Activated naive CD8-positive, alpha-beta T cell treated with anti-CD3 and anti-CD28 coated beads, Interleukin-2, amount 50 U/mL, for 24 hours (primary cell): ENCODE measurements at regions not wholly inside any gene's neighbourhood (a gene's known extent, or its start where the extent isn't known, plus 50 kb on each side); places are given as distances from the start of the nearest gene placed in this dataset.

Experiments
- ATAC-seq: fragments of 150-1000 bp; cut with Tn5 transposase; one replicate; pipeline ENCODE4 v1.10.0; 2021
- DNase-seq: peaks from one replicate; pipeline ENCODE4 v3.0.0; 2021
- H3K27ac Mint-ChIP-seq: one replicate; pipeline ENCODE4 v1.8.0; 2021; ENCODE audit warnings: mild to moderate bottlenecking, mixed read lengths
- H3K27me3 Mint-ChIP-seq: one replicate; pipeline ENCODE4 v1.8.0; 2021; ENCODE audit warnings: mixed read lengths
- H3K36me3 Mint-ChIP-seq: one replicate; pipeline ENCODE4 v1.8.0; 2021; ENCODE audit warnings: low read depth, mixed read lengths
- H3K4me1 Mint-ChIP-seq: one replicate; pipeline ENCODE4 v1.8.0; 2021; ENCODE audit warnings: mixed read lengths
- H3K4me3 Mint-ChIP-seq: one replicate; pipeline ENCODE4 v1.8.0; 2021; ENCODE audit warnings: mild to moderate bottlenecking, moderate library complexity, mixed read lengths
- H3K9me3 Mint-ChIP-seq: one replicate; pipeline ENCODE4 v1.8.0; 2021; ENCODE audit warnings: mixed read lengths

DNA sequence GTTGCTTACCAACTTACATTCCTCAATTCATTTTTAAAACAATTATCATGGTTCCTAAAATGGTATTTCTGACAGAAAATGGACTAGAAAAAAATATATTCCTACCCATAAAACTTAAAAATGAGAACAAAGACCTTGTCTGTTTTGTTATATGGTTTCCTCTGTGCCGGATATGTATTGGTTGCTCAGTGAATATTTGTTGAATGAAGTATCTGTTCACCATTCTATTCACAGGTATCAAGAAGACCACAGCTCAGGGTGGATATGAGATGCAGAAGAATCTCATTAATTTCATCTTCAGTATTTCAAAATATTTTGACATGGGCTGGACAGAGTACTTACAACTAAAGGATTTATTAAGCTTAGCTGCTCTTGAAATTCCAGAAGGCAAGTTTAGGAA lies 58.1 kb downstream of the TUSC7 start:
- ATAC-seq, result no peak

DNA sequence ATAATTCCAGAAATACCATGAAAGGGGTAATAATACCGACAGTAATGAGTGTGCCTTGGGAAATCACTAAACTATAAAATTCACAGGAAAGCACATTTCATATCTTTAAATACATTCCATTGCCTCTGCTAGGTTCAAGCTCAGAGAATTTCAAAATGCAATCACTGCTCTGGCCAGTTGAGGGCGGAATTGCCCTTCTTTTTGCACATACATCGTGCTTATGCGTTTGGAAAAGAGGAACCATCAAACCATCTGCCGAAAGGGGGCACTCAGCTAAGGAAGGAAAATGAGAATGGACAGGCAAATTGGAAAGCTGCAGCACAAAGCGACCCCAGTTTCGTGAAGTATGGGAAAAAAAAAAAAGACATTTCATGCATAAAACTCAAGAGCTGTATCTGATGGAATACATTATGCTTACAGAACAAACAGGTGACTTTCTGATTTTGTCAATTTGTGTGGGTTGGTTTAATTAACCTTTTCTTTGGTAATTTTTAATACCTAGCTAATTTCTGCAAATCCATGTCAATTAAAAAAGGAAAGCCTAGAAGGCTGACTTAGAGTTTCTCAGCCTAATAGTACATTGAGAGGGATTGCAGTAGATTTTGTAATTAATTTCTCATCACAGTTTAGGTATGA lies 61.4 kb downstream of the TUSC7 start:
- DNase-seq (peak; percentile 51), ATAC-seq (no peak)
- H3K27ac Mint-ChIP-seq, result no peak overlapping the region
- H3K36me3 Mint-ChIP-seq, result no peaks in the 10 kb centered on the region
- H3K9me3 Mint-ChIP-seq, result no peaks in the 10 kb centered on the region
- H3K27me3 Mint-ChIP-seq, result no peaks in the 10 kb centered on the region
- H3K4me3 Mint-ChIP-seq, result no peak overlapping the region
- no peaks in the 10 kb centered on the region for H3K4me1 Mint-ChIP-seq

More for the DNA sequence above, 58.1 kb downstream of the TUSC7 start:
- Mint-ChIP-seq H3K9me3 (no peaks in the 10 kb centered on the region), H3K27ac (no peak overlapping the region), H3K4me3 (no peak overlapping the region), H3K4me1 (no peaks in the 10 kb centered on the region), H3K36me3 (no peaks in the 10 kb centered on the region), H3K27me3 (no peaks in the 10 kb centered on the region)
- no peak for DNase-seq

DNA sequence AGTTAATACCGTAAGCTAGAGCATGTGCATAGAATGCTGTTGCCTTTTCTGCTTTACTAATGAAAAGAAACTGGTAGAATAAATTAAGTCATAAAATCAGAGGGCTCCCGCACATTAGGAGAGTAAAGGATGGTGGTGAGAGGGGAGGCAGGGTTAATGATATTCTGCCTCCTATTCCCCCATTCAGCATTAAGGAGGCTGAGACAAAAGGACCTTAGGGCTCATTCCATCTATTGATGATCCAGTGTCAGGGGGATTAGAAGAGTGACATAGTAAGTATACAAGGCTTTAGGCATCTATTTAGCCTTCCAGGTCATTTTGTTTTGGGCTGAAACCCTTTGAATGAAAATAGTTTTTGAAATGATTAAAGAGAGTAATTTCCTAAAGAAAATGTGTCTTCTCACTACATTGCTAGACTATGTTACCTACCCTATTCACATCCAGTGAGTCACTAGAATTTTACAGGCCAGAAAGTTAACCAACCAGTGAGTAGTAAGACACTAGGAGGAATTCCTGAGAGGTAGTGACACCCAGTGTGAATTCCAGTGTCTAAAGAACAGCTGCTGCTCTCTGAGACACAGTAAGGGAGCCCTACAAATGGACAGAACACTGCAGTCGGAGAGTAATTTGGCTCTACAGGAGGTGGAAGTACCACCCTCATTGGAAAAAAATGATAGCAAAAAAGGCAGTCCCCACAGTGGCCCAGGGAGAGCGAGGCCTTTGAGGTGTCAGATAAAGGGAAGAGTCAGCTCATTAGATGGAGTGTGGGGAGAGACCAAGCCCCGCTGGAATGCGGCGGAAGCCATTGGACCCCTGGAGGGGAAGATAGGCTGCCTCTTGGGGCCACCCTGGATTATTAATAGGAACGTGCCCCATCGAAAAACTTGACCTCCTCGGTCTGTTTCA lies 67.6 kb downstream of the TUSC7 start:
- H3K27ac Mint-ChIP-seq, result no peak overlapping the region
- H3K36me3 Mint-ChIP-seq, result no peaks in the 10 kb centered on the region
- DNase-seq (no peak), ATAC-seq (no peak)
- no peaks in the 10 kb centered on the region for H3K27me3 Mint-ChIP-seq
- H3K9me3 Mint-ChIP-seq, result no peaks in the 10 kb centered on the region
- no peak overlapping the region for H3K4me3 Mint-ChIP-seq
- H3K4me1 Mint-ChIP-seq, result no peaks in the 10 kb centered on the region

DNA sequence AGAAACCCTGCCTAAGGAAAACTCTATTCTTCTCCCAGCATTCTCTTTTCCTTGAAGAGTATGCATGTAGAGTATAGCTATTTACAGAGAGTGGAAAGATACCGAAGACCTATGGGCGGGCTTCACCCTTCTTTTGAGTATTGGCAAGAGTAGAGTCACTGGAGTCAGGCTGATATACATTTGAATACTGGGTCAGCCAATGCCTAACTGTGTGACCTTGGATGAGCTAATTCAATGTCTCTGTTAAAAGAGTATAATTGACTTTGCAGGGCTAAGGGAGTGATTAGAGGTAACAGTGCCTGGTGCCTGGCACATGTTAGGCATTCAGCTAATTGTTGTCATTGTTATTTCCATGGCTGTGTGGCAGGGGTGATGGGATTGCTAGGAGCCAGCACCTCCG lies 75.6 kb downstream of the TUSC7 start:
- Mint-ChIP-seq H3K9me3 (peaks cover 8% of the 10 kb centered on the region), H3K4me1 (no peaks in the 10 kb centered on the region), H3K27me3 (no peaks in the 10 kb centered on the region), H3K4me3 (no peak overlapping the region), H3K36me3 (no peaks in the 10 kb centered on the region), H3K27ac (no peak overlapping the region)
- DNase-seq (no peak), ATAC-seq (no peak)

DNA sequence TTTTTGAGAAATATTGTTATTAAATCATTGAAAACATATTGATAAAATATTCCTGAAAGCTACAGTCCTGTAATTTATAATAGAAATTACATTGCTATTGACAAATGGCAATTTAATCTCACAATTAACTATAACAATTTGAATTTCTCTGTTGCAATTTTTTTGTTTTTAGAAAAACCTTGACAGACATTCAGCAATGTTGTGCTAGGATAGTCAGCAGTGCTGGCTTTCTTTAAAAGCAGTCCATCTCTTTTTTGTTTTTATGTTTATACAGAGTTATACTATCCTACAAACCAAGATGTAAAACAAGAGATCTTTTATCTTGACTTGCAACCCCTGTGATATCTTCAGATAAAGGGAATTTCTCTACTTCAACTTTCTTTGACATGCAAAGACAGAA lies 93.1 kb downstream of the TUSC7 start:
- Mint-ChIP-seq H3K4me1 (no peaks in the 10 kb centered on the region), H3K9me3 (peaks cover 8% of the 10 kb centered on the region), H3K4me3 (no peak overlapping the region), H3K27me3 (no peaks in the 10 kb centered on the region), H3K27ac (no peak overlapping the region), H3K36me3 (no peaks in the 10 kb centered on the region)
- no peak for DNase-seq
- ATAC-seq, result no peak

DNA sequence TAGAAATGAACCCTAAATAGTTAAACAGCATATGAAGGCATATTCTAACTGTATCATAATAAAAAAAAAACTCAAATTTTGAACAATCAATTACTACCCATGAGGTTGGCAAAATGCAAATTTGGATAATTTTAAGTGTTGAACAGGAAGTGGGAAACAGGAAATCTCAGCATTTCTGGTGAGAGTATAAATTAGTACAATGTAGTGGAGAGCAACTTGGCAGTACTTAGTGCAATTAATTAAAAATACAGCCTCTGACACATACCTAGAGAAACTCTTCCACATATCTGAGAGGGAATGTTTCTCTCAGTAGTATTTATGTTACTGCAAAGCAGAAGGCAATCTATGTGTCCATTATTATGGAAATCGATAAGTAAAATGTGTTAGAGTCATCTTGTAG lies 96.8 kb downstream of the TUSC7 start:
- no peak overlapping the region for H3K4me3 Mint-ChIP-seq
- no peaks in the 10 kb centered on the region for H3K4me1 Mint-ChIP-seq
- ATAC-seq (no peak), DNase-seq (no peak)
- no peaks in the 10 kb centered on the region for H3K27me3 Mint-ChIP-seq
- H3K9me3 Mint-ChIP-seq, result peaks cover 8% of the 10 kb centered on the region
- no peak overlapping the region for H3K27ac Mint-ChIP-seq
- H3K36me3 Mint-ChIP-seq, result no peaks in the 10 kb centered on the region

DNA sequence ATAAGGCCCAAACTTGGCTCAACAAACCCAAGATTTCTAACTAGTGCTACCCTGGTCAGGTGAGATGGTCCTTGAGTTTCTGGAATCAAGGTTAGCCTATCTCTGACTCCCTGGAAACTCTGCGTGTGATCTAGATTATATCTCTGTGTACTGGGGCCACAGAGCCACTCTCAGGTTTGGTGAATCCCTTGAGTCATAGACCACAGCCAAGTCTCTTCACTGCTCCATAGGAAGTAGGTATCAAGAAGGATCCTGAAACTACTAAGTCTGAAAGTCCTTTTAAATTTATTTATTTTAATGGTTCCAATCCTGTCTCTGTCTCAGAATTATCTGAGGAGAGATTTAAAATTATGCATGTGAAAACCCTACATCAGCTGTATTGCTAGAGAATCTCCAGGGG lies 99.1 kb downstream of the TUSC7 start:
- H3K36me3 Mint-ChIP-seq, result no peaks in the 10 kb centered on the region
- peaks cover 8% of the 10 kb centered on the region for H3K9me3 Mint-ChIP-seq
- no peak overlapping the region for H3K4me3 Mint-ChIP-seq

DNA sequence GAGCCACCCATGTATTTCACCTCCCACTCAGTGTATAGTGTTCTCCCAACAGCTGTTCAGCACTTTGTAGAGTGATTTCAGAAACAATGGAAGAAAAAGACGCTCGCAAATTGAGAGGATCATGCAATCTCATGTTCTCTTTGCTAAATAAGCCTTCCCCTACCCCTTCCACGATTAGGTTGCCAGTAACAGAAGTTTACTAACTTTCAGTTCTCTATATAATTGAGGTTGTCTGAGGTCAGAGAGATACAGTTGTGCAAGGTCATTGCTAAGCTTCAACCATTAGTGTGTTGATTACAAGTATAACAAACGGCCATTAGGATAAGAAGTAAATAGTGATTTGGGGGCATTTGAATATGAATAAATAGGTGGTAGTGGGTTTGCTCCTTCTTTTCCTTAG lies 99.6 kb downstream of the TUSC7 start:
- peaks cover 8% of the 10 kb centered on the region for H3K9me3 Mint-ChIP-seq
- no peak for DNase-seq
- no peak for ATAC-seq
- no peaks in the 10 kb centered on the region for H3K27me3 Mint-ChIP-seq
- no peaks in the 10 kb centered on the region for H3K4me1 Mint-ChIP-seq
- no peaks in the 10 kb centered on the region for H3K36me3 Mint-ChIP-seq
- no peak overlapping the region for H3K27ac Mint-ChIP-seq
- H3K4me3 Mint-ChIP-seq, result no peak overlapping the region

More for the DNA sequence above, 99.1 kb downstream of the TUSC7 start:
- no peaks in the 10 kb centered on the region for H3K27me3 Mint-ChIP-seq
- DNase-seq, result no peak
- H3K27ac Mint-ChIP-seq, result no peak overlapping the region
- H3K4me1 Mint-ChIP-seq, result no peaks in the 10 kb centered on the region
- no peak for ATAC-seq

DNA sequence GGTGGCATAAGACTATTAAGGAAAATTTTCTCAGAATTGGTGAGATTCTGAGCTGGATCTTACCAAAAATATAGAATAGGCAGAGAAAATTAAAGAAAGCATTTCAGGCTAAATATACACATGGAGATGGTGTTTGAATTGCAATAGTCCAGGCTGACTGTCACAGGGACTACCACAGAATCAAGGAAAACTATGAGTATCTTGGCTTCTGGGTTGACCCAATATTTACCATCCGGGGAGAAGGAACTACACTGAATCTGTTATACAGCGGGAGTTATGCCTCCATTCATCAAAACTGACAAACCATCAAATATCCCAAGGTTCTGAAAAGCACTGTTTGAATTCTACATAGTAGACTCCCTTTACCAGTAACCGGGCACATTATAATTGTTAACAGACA lies 102.2 kb downstream of the TUSC7 start:
- H3K27me3 Mint-ChIP-seq, result no peaks in the 10 kb centered on the region
- no peak overlapping the region for H3K4me3 Mint-ChIP-seq
- ATAC-seq (no peak), DNase-seq (no peak)
- H3K9me3 Mint-ChIP-seq, result peaks cover 3% of the 10 kb centered on the region
- no peaks in the 10 kb centered on the region for H3K4me1 Mint-ChIP-seq
- H3K27ac Mint-ChIP-seq, result no peak overlapping the region
- no peaks in the 10 kb centered on the region for H3K36me3 Mint-ChIP-seq

DNA sequence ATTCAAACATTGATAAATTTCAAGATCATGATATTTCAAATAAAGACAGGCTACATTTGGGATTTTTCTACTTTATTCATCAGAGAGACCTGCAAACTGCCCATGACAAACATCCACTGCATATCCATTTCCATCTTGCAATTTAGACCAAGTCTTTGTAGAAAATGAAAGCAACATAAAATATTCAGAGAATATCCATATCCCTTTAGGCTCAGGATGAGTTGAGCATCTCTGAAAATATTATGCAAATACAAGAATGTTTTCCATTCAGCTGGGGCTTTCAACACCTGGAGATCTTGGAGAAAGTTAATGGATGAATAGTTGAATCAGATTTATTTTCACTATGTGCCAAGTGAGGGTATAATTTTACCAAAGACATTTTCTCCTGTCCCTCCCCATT lies 103.4 kb downstream of the TUSC7 start:
- Mint-ChIP-seq H3K36me3 (no peaks in the 10 kb centered on the region), H3K9me3 (no peaks in the 10 kb centered on the region), H3K4me3 (no peak overlapping the region), H3K4me1 (no peaks in the 10 kb centered on the region), H3K27me3 (no peaks in the 10 kb centered on the region), H3K27ac (no peak overlapping the region)
- ATAC-seq, result no peak
- DNase-seq, result no peak

DNA sequence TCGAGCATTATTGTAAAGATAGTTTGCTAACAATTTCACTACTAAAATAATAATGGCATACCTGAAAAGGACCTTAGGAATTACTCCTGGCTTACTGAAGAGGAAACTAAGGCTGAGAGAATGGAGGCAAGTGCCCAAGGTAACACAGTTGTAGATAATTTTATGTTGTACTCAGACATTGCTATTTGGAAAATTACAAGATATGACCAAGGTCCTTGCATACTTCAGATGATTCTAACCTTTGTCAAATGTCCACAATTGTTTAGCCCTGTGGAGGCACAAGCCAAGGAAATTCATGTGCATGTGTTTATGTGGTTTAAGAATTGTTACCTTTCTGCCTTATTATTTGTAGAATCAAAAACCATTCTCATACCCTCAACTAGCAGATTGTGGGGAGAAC lies 105.7 kb downstream of the TUSC7 start:
- Mint-ChIP-seq H3K36me3 (no peaks in the 10 kb centered on the region), H3K4me3 (no peak overlapping the region), H3K27me3 (no peaks in the 10 kb centered on the region), H3K9me3 (no peaks in the 10 kb centered on the region), H3K27ac (no peak overlapping the region), H3K4me1 (no peaks in the 10 kb centered on the region)
- DNase-seq (no peak), ATAC-seq (no peak)

DNA sequence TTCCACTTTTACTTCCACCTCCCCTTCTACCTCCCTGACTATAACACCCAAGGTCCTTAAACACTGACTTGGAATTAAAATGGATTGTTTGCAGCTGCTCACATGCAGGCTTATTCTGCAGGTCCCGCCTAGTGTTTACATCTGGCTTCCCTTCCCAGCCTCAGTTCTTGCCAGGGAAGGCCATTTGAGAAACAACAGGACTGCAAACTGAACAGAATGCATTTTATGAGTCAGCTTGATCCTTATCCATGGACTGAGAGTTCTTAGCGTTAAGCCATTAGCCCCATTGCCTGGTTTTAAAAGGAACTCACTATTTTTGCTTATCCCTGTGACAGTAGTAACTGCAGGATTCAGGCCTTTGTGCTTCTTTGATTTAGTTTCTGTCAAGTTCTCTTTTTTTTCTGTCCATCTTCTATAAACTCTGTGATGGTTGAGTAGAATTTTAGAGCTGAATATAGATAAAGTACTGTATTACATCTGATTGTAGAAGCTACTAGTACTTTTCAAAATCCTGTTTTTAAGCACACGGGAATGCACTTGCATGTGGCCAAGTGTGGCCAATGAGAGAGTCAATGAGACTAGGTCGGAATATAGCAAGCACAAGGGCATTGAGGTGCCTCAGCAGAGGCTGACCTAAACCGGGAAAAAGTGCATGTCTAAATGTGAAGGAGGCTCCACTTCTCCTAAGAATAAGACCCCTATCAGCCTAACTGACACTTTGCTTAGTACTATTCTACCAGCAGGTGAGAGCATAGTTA lies 106.4 kb downstream of the TUSC7 start:
- DNase-seq (no peak), ATAC-seq (no peak)
- H3K4me3 Mint-ChIP-seq, result no peak overlapping the region
- H3K9me3 Mint-ChIP-seq, result no peaks in the 10 kb centered on the region
- H3K27ac Mint-ChIP-seq, result no peak overlapping the region
- no peaks in the 10 kb centered on the region for H3K27me3 Mint-ChIP-seq
- H3K4me1 Mint-ChIP-seq, result no peaks in the 10 kb centered on the region
- H3K36me3 Mint-ChIP-seq, result no peaks in the 10 kb centered on the region

DNA sequence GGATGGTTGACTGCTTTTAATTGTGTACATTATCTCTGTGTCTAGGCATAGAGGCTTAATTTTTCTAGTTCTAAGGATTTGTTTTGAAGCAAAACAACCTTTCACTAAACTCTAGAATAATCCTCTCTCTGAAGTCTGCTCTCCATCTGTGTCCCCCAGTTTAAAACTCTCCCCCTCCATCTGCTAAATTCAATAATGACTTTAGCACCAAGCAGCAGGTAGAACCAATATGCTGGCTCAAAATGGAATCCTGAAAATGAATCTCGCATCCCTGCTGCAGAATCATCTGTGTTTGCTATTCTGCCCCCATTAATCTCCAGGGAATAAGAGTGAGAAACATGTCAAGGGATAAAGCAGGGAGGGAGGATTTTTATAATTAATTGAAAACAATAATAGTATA lies 111.8 kb downstream of the TUSC7 start:
- no peak for ATAC-seq
- H3K4me1 Mint-ChIP-seq, result no peaks in the 10 kb centered on the region
- no peak for DNase-seq
- no peak overlapping the region for H3K4me3 Mint-ChIP-seq
- no peaks in the 10 kb centered on the region for H3K27me3 Mint-ChIP-seq
- H3K9me3 Mint-ChIP-seq, result no peaks in the 10 kb centered on the region
- no peaks in the 10 kb centered on the region for H3K36me3 Mint-ChIP-seq
- no peak overlapping the region for H3K27ac Mint-ChIP-seq

DNA sequence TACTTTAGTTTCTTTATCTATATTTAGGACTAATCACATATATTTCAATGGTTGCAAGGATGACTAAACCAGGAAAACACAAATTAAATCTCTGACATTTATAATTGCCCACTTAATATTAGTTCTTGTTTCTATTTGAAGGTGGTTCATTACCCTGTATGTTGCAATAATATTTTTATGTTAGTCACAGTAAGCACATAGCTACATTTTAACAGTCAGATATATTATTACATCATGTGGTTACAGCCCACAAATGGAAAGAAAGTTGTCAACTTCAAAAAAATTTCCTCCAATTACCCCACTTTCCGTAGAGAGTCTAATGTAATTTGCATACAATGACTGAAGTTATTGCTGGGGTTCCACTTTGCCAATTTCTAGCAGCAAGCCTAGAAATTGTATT lies 114.6 kb downstream of the TUSC7 start:
- H3K27ac Mint-ChIP-seq, result no peak overlapping the region
- no peaks in the 10 kb centered on the region for H3K9me3 Mint-ChIP-seq
- ATAC-seq (no peak), DNase-seq (no peak)
- H3K4me3 Mint-ChIP-seq, result no peak overlapping the region
- no peaks in the 10 kb centered on the region for H3K4me1 Mint-ChIP-seq
- H3K36me3 Mint-ChIP-seq, result no peaks in the 10 kb centered on the region
- no peaks in the 10 kb centered on the region for H3K27me3 Mint-ChIP-seq

DNA sequence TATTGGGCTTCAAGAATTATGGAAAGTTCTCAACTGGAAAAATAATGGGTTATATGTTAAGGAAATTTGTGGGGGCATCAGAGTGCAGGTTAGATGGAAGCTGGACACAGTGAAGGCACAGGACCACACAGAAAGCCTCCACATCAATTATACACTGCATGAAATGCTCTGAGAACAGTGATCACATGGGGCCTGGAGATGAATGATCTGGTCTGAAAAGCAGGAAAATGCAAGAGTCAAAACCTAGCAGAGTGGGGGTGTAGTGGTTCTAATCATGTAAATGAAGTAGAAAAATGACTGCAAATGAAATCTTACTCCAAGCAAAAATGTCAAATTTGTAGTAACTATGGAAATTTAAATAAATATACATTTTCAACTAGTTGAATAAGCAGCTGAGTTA lies 123.6 kb downstream of the TUSC7 start:
- no peak for ATAC-seq
- Mint-ChIP-seq H3K9me3 (no peaks in the 10 kb centered on the region), H3K36me3 (no peaks in the 10 kb centered on the region), H3K27me3 (no peaks in the 10 kb centered on the region), H3K4me1 (no peaks in the 10 kb centered on the region), H3K27ac (no peak overlapping the region), H3K4me3 (no peak overlapping the region)
- DNase-seq, result no peak
